SK-N-SH (cell line): ENCODE measurements at regions not wholly inside any gene's neighbourhood (a gene's known extent, or its start where the extent isn't known, plus 50 kb on each side); places are given as distances from the start of the nearest gene placed in this dataset.

Source experiments
- CTCF ChIA-PET: fragments of 300-600, 350-600 bp; formaldehyde crosslinking; extraction: SDS; loops from one replicate; lab custom pipeline; 2021; lab: Yijun Ruan, JAX
- POLR2A ChIA-PET: fragments of 350-600 bp; sonication (Branson Sonifier 250); formaldehyde crosslinking; extraction: SDS; loops from one replicate; lab custom pipeline; 2020; ENCODE audit warnings: antibody characterized with exemption, inconsistent platforms; lab: Yijun Ruan, JAX
- DNase-seq: peaks from one replicate; pipeline ENCODE4 v3.0.0; 2012
- H2AFZ ChIP-seq: fragments of 200-600 bp; sonication (generic); 2 replicates; pipeline ENCODE4 v1.8.1; 2016; ENCODE audit warnings: antibody characterized with exemption, mild to moderate bottlenecking, low read depth
- H3F3A ChIP-seq: fragments of 200-600 bp; sonication (generic); replicated peaks from 2 replicates; pipeline ENCODE3; 2016; ENCODE audit warnings: antibody characterized with exemption, mild to moderate bottlenecking; ENCODE audit not compliant: insufficient read depth
- H3K27ac ChIP-seq, 2 experiments: fragments of 200-500 bp in 1 of 2; fragments of 200-600 bp in 1 of 2; sonication (Bioruptor generic) in 1 of 2; sonication (generic), shearing (Covaris generic) in 1 of 2; 2 replicates each; pipeline versions ENCODE4 v1.5.1 to v1.6.1; 2014 to 2016; ENCODE audit warnings: low read depth in 2 of 2, inconsistent platforms in 1 of 2, low read length in 1 of 2, mild to moderate bottlenecking in 1 of 2, mixed read lengths in 1 of 2
- H3K27me3 ChIP-seq: fragments of 200-600 bp; sonication (generic), shearing (Covaris generic); 2 replicates; pipeline ENCODE4 v1.6.1; 2016; ENCODE audit warnings: mixed run types; ENCODE audit not compliant: insufficient read depth
- H3K36me3 ChIP-seq, 2 experiments: fragments of 200-500 bp in 1 of 2; fragments of 200-600 bp in 1 of 2; sonication (Bioruptor generic) in 1 of 2; sonication (generic) in 1 of 2; replicated peaks in 1 of 2; 2 replicates each; pipeline versions ENCODE3 to v1.5.1; 2014 to 2016; ENCODE audit warnings: low read length in 1 of 2, mild to moderate bottlenecking in 1 of 2; ENCODE audit not compliant: insufficient read depth in 2 of 2, control insufficient read depth in 1 of 2
- H3K4me1 ChIP-seq, 2 experiments: fragments of 200-500 bp in 1 of 2; fragments of 200-600 bp in 1 of 2; sonication (Bioruptor generic) in 1 of 2; sonication (generic), shearing (Covaris generic) in 1 of 2; 2 replicates each; pipeline versions ENCODE4 v1.5.1 to v1.6.1; 2014 to 2016; ENCODE audit warnings: low read depth in 1 of 2, low read length in 1 of 2, mixed run types in 1 of 2; ENCODE audit not compliant: insufficient read depth in 2 of 2, control insufficient read depth in 1 of 2
- H3K4me2 ChIP-seq: fragments of 200-600 bp; sonication (generic), shearing (Covaris generic); 2 replicates; pipeline ENCODE4 v1.6.1; 2017; ENCODE audit warnings: mixed run types
- H3K4me3 ChIP-seq, 2 experiments: fragments of 200-500 bp in 1 of 2; fragments of 200-600 bp in 1 of 2; sonication (Bioruptor generic) in 1 of 2; sonication (generic), shearing (Covaris generic) in 1 of 2; 2 replicates each; pipeline versions ENCODE4 v1.5.1 to v1.8.1; 2014 to 2016; ENCODE audit warnings: low read depth in 2 of 2, inconsistent platforms in 1 of 2, low read length in 1 of 2, mild to moderate bottlenecking in 1 of 2, mixed read lengths in 1 of 2, moderate library complexity in 1 of 2
- H3K79me2 ChIP-seq: fragments of 200-600 bp; sonication (generic); 2 replicates; pipeline ENCODE4 v1.8.1; 2017; ENCODE audit warnings: mild to moderate bottlenecking; ENCODE audit not compliant: insufficient read depth
- H3K9ac ChIP-seq: fragments of 200-600 bp; sonication (generic); 2 replicates; pipeline ENCODE4 v1.6.1; 2017; ENCODE audit warnings: mixed run types
- H3K9me2 ChIP-seq: fragments of 200-600 bp; sonication (generic); 2 replicates; pipeline ENCODE4 v1.6.1; 2017; ENCODE audit warnings: mixed run types
- H3K9me3 ChIP-seq: fragments of 200-600 bp; sonication (generic); 2 replicates; pipeline ENCODE4 v1.6.1; 2017; ENCODE audit warnings: mixed run types, mild to moderate bottlenecking, moderate library complexity
- H4K20me1 ChIP-seq: fragments of 200-600 bp; sonication (generic); 2 replicates; pipeline ENCODE4 v1.6.1; 2017; ENCODE audit warnings: mild to moderate bottlenecking, mixed run types; ENCODE audit not compliant: insufficient read depth
- FOXM1 ChIP-seq: IDR thresholded peaks from 2 replicates; pipeline ENCODE4 v1.4.0; 2012; ENCODE audit warnings: low read depth, mild to moderate bottlenecking
- GABPA ChIP-seq: IDR thresholded peaks from 2 replicates; pipeline ENCODE4 v1.4.0; 2012; ENCODE audit warnings: low read depth, mild to moderate bottlenecking
- GATA2 ChIP-seq: sonication (generic); formaldehyde crosslinking; IDR thresholded peaks from 2 replicates; pipeline ENCODE4 v1.5.0; 2020; ENCODE audit warnings: mild to moderate bottlenecking, missing genetic modification reagents
- JUND ChIP-seq: IDR thresholded peaks from 2 replicates; pipeline ENCODE4 v1.4.0; 2012
- MAX ChIP-seq: IDR thresholded peaks from 2 replicates; pipeline ENCODE4 v1.4.0; 2012; ENCODE audit warnings: low read depth
- MEF2A ChIP-seq: IDR thresholded peaks from 2 replicates; pipeline ENCODE4 v1.4.0; 2012; ENCODE audit warnings: low read depth, borderline replicate concordance
- NFIC ChIP-seq: IDR thresholded peaks from 2 replicates; pipeline ENCODE4 v1.4.0; 2012; ENCODE audit warnings: borderline replicate concordance
- PBX3 ChIP-seq: IDR thresholded peaks from 2 replicates; pipeline ENCODE4; 2012
- RAD21 ChIP-seq: IDR thresholded peaks from 2 replicates; pipeline ENCODE4 v1.6.1; 2012; ENCODE audit warnings: mild to moderate bottlenecking, low read length
- RCOR1 ChIP-seq: fragments of 150-350 bp; IDR thresholded peaks from 2 replicates; pipeline ENCODE4 v1.6.1; 2017; ENCODE audit warnings: antibody characterized with exemption, low read length
- SIN3A ChIP-seq: IDR thresholded peaks from 2 replicates; pipeline ENCODE4 v1.6.1; 2012; ENCODE audit warnings: low read depth, mild to moderate bottlenecking, low read length, moderate library complexity, borderline replicate concordance
- SMC3 ChIP-seq: IDR thresholded peaks from 2 replicates; pipeline ENCODE4 v1.6.1; 2012; ENCODE audit warnings: low read depth, low read length, improper control_type of control experiment
- TAF1 ChIP-seq: IDR thresholded peaks from 2 replicates; pipeline ENCODE4 v1.6.1; 2012; ENCODE audit warnings: low read depth, mild to moderate bottlenecking, low read length, moderate library complexity, borderline replicate concordance
- TCF12 ChIP-seq: IDR thresholded peaks from 2 replicates; pipeline ENCODE4 v1.4.0; 2012
- TEAD4 ChIP-seq: IDR thresholded peaks from 2 replicates; pipeline ENCODE4 v1.4.0; 2012; ENCODE audit warnings: mild to moderate bottlenecking, borderline replicate concordance; ENCODE audit not compliant: insufficient read depth
- USF2 ChIP-seq: fragments of 150-350 bp; IDR thresholded peaks from 2 replicates; pipeline ENCODE4 v1.6.1; 2017; ENCODE audit warnings: antibody characterized with exemption, low read length, low read depth, borderline replicate concordance
- WGBS: methylation state at CpG from one replicate; pipeline ENCODE4 v1.1.6; 2017; ENCODE audit warnings: low lambda C conversion rate; 5-methylcytosine and 5-hydroxymethylcytosine counted together
- TF ChIP-seq, protein P1 (sequence below): fragments of 200-600 bp; sonication (generic); IDR thresholded peaks from 2 replicates; pipeline ENCODE4 v1.6.1; 2017; ENCODE audit warnings: antibody characterized with exemption, mild to moderate bottlenecking, moderate library complexity
- TF ChIP-seq, protein P2 (sequence below): IDR thresholded peaks from 2 replicates; pipeline ENCODE4 v1.6.1; 2012; ENCODE audit warnings: mild to moderate bottlenecking, low read depth, low read length, moderate library complexity

- H4K20me1 ChIP-seq, result no peaks in the 10 kb centered on the region
- CTCF ChIA-PET, result interaction anchor here (0.7 to 2.7 kb wide), 9 partner anchors 18 to 326 kb away, joined by 3 to 14 read pairs (median 4); a partner anchor contains a TSS
- peaks cover 6% of the 10 kb centered on the region; the same call in 1 of the 2 replicates for H3K27me3 ChIP-seq
Measured at GRCh38 chr18:46332286-46332801, 228.2 kb downstream of the HAUS1 start.

More at GRCh38 chr18:46332286-46332801, 228.2 kb downstream of the HAUS1 start:
- Histone ChIP-seq H3K9ac (no peak overlapping the region), H3K4me2 (no peak overlapping the region), H2AFZ (no peak overlapping the region), H3K9me3 (no peaks in the 10 kb centered on the region), H3K27ac (no peak overlapping the region), H3K4me3 (no peak overlapping the region), H3F3A (no peaks in the 10 kb centered on the region), H3K9me2 (no peaks in the 10 kb centered on the region), H3K79me2 (no peaks in the 10 kb centered on the region), H3K4me1 (peaks cover 11 to 29% of the 10 kb centered on the region in 2 experiments; a peak in 3 of 4 replicates), H3K36me3 (no peaks in the 10 kb centered on the region)
- no peak for DNase-seq
- TF ChIP-seq SIN3A (no peak), USF2 (no peak), TEAD4 (no peak), TAF1 (no peak), MEF2A (no peak), FOXM1 (no peak), MAX (no peak), NFIC (no peak), RAD21 (no peak), SMC3 (no peak), TCF12 (no peak), PBX3 (no peak), JUND (no peak), GABPA (no peak), RCOR1 (no peak), GATA2 (CRISPR knock-in tag) (no peak)
- TF ChIP-seq, protein P1, sequence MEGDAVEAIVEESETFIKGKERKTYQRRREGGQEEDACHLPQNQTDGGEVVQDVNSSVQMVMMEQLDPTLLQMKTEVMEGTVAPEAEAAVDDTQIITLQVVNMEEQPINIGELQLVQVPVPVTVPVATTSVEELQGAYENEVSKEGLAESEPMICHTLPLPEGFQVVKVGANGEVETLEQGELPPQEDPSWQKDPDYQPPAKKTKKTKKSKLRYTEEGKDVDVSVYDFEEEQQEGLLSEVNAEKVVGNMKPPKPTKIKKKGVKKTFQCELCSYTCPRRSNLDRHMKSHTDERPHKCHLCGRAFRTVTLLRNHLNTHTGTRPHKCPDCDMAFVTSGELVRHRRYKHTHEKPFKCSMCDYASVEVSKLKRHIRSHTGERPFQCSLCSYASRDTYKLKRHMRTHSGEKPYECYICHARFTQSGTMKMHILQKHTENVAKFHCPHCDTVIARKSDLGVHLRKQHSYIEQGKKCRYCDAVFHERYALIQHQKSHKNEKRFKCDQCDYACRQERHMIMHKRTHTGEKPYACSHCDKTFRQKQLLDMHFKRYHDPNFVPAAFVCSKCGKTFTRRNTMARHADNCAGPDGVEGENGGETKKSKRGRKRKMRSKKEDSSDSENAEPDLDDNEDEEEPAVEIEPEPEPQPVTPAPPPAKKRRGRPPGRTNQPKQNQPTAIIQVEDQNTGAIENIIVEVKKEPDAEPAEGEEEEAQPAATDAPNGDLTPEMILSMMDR, result no peak
- TF ChIP-seq, protein P2, sequence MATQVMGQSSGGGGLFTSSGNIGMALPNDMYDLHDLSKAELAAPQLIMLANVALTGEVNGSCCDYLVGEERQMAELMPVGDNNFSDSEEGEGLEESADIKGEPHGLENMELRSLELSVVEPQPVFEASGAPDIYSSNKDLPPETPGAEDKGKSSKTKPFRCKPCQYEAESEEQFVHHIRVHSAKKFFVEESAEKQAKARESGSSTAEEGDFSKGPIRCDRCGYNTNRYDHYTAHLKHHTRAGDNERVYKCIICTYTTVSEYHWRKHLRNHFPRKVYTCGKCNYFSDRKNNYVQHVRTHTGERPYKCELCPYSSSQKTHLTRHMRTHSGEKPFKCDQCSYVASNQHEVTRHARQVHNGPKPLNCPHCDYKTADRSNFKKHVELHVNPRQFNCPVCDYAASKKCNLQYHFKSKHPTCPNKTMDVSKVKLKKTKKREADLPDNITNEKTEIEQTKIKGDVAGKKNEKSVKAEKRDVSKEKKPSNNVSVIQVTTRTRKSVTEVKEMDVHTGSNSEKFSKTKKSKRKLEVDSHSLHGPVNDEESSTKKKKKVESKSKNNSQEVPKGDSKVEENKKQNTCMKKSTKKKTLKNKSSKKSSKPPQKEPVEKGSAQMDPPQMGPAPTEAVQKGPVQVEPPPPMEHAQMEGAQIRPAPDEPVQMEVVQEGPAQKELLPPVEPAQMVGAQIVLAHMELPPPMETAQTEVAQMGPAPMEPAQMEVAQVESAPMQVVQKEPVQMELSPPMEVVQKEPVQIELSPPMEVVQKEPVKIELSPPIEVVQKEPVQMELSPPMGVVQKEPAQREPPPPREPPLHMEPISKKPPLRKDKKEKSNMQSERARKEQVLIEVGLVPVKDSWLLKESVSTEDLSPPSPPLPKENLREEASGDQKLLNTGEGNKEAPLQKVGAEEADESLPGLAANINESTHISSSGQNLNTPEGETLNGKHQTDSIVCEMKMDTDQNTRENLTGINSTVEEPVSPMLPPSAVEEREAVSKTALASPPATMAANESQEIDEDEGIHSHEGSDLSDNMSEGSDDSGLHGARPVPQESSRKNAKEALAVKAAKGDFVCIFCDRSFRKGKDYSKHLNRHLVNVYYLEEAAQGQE, result no peak
- WGBS, result 86% methylated on average over 5 of the region's 6 CpGs
- POLR2A ChIA-PET, result no interaction called here
